ENCODE measurements at regions not wholly inside any gene's neighbourhood (a gene's known extent, or its start where the extent isn't known, plus 50 kb on each side); places are given as distances from the start of the nearest gene placed in this dataset.
"Not testable (repeated sequence)": the region's sequence is repeated elsewhere in the genome, so short reads cannot be mapped to it uniquely, and the experiment has no call there.

DNA sequence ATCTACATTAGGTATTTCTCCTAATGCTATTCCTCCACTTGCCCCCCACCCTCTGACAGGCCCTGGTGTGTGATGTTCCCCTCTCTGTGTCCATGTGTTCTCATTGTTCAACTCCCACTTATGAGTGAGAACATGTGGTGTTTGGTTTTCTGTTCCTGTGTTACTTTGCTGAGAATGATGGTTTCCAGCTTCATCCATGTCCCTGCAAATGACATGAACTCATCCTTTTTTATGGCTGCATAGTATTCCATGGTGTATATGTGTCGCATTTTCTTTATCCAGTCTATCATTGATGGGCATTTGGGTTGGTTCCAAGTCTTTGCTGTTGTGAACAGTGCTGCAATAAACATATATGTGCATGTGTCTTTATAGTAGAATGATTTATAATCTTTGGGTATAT lies 50.6 kb upstream of the GRHL3 start:
- not testable (repeated sequence) for DNase-seq

DNA sequence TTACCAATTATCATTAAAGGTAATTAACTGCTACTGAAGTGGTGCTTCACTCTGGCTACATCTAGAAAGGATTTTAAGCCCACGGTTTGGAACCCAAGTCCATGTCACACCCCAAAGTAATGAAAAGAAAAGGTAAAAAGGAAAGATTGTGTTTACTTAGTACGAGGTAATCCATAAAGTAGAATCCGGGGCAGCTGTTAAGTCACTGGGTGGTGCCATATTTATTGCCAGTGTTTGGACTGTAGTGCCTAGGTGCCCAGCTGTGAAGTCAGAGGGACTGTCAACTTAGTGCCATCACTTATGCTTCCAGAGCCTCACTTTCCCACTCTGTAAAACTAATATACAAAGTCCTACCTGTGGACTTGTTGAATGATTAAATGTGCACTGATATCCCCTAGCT lies 52.2 kb upstream of the GRHL3 start:
- DNase-seq, result no peak

DNA sequence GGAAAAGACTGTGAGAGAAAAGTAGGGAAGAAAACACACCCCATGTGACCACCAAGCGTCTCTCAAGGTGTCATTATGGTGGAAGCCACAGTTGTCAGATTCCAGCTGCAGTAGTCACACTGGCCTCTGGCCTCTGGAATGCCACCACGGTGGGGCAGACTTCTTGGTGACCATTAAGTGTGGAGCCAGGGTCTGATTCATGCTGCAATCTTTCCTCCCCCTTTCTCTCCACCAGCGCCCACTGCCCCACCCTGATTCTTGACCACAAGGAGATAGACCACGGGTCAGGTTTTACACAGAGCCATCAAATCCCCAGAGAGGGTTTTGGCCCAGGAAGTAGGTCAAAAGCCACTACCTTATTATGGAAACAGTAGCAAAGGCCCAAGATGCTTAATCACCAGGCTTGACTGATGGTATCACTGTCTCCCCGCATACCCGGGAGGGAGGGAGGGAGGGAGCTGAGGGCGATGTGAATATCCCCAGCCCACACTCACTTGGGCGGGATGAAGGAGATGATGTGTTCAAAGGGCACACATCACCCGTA lies 52.7 kb upstream of the GRHL3 start:
- DNase-seq, result no peak

DNA sequence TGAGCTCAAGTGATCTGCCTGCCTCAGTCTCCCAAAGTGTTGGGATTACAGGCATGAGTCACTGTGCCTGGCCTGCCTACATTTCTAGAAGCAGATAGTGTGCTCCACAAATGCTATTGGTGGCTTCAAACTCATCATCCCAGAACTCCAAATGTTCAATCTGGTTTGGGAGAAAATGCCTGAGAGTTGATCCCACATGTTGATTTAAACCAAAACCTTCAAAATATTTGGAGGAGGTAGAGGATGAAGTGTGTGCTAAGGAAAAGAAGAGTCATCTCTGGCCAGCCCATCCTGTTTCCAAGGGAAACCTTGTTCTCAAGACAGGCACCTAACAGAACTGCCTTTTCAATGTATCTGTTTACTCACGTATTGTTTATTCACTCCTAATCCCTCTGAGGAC lies 55.4 kb upstream of the GRHL3 start:
- DNase-seq, result no peak

DNA sequence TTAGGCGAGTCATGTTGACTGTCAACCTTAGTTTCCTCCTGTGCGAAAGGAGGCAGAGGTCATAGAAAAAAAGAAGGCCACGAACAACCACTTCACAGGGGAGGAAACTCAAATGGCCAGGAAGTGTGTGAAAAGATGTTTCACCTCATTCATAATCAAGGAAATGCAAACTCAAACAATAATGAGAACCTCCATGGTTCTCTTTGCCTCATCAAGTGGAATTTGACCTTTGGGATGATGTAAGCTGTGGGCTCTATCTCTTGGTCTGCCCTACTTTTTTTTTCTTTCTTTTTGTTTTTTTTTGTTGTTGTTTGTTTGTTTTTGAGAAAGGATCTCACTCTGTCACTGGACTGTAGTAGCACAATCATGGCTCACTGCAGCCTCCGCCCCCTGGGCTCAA lies 55.9 kb upstream of the GRHL3 start:
- no peak for DNase-seq

DNA sequence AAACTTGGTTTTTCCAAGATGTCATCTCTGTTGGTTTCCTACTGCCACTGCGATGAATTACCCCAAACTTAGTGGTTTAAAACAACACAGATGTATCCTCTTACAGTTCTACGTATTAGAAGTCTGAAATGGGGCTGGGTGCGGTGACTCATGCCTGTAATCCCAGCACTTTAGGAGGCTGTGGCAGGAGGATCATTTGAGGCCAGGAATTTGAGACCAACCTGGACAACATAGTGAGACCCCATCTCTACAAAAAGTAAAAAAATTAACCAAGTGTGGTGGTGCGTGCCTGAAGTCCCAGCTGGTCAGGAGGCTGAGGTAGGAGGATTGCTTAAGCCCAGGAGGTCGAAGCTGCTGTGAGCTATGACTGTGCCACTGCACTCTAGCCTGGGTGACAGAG lies 57.2 kb upstream of the GRHL3 start:
- no peak for DNase-seq

DNA sequence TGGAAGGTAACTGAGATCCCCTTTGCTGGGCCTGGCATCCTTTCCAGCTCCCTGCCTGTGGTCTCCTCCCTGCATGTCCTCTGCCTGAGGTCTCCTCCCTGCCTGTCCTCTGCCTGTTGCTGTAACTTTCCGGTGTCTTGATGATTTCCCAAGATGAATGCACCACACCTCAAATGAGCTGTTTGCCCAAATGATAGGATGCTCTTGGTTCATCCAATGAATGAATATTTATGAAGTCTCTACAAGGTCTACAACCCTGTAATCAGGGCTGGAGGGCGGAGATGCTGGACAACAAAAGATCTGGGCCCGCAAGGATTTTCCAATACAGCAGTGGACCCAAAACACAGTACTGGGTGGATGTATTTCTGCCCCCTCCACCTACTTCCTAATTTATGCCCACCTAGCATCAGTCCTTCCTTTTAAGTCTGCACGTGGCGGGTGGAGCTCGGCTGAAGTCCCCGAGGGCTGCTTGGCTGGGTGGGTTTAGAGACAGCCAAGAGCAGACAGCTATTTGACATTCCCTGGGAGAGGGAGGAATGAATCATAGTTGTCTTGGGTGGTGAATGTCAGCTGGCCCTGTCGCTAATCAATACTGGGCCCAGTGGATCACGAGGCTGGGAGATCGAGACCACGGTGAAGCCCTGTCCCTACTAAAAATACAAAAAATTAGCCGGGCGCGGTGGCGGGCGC lies 60.3 kb upstream of the GRHL3 start:
- DNase-seq, result no peak

DNA sequence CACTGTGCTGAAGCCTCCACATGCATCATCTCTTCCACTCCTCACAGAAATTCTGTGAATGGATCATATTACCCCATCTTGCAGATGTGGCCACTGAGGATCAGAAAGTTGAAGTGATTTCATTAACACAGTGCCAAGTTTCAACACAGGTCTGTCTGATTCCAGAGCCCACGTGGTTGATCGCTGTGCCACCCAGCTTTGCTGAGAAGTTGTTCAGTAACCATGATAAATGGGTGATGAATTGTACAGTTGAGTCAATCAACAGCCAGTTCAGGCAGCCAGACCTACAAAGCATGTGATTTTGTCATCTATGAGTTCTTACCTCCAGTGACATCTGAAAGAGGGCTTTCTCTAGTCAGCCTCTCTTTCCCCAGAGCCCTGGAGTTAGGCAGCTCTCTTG lies 61.8 kb upstream of the GRHL3 start:
- no peak for DNase-seq

DNA sequence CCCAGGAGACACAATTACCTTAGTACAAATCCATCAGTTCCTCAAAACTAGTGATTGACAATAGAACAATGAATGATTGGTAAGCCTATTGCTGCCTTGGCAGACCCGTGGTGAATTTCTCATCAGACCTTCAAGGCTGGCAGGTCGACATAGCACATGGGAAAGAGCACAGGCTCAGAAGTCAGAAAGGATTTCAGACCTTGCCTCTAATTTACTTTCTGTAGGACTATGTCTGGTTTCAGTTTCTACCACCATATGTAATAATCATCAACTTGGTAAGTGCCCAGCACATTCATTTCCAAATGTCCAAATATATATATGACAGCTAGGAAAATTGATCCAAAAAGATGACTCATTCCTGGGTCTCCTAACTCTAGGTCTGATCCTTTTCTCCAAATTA lies 62.5 kb upstream of the GRHL3 start:
- no peak for DNase-seq

DNA sequence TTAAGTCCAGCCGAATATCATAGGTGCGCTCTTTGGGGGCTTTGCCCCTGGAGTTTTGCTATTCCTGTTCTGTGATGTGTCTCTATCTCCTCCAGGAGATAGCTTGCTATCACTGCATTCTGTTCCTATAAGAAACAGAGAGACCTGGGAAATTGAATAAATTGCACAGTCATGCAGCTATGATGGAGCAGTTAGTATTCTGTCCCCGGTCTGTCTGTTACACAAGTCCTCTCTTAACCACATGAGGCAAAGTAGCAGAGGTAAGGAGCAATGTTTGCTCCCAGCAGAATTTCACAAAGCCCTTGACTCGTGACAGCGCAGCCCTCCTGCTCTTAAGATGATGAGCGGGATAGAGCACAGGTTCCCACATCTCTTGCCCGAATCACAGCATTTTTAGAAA lies 63.9 kb upstream of the GRHL3 start:
- peak; percentile 8 for DNase-seq

DNA sequence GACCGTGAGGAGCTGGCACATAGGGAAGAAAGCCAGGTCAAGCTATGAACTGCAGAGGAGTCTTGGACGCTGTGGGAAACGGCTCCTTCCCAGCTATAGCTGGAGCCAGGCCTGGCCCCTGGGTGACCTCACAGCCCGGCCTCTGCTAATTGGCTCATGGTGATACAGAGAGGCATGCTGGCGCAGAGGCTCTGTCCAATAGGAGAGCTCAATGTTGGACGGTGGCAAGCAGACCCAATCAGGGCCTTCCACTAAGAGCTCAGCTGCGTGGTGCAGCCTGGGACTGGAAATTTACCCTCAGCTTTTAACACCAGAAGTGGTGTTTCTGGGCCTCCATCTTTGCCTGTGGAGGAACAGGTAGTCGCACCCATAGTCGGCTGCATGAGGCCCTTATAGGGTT lies 64.4 kb upstream of the GRHL3 start:
- no peak for DNase-seq

DNA sequence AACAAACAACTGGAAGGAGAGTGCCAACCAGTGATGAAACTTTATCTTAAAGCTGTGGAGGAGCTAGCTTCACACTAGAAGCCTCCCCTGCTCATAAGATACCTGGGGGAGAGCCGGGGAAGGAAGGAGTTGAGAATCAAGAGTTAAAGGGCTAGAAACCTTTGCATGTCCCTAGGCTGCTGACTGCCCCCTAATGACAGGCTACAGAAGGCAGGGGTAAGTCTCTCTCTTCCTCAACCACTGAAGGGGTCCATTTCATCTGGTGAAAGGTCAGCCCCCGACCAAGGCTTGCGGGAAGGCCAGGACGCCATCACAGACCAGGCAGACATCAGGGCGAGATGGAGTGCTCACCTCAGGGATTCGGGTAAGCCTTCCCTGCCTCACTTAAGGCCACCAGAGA lies 65.6 kb upstream of the GRHL3 start:
- DNase-seq, result no peak

DNA sequence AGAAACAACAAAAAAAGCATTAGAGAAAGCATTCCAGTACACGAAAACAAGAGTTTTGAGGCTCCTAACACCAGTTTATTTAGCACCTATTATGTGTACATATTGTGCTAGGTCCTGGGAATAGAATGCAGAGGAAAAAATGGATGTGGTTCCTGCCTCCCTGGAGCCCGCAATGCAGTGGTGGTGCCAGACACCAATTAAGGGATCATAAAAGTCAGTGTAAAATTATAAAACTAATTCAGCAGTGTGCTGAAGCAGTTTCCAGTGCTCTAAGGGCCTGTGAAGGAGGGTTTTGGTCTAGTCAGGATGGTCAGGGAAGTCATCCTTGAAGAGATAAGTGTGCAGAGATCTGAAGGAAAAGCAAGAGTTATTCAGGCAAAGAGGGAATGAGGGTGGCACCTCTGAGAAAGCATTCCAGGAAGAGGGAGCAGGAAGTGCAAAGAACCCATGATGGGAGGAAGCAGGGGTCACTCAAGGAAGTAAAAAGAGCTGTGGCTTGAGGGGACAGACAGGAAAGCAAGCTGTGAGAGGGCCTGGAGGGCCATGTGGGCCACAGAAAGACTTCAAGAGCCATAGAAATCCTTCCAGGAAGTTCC lies 65.2 kb upstream of the IFNLR1 start:
- DNase-seq, result no peak

DNA sequence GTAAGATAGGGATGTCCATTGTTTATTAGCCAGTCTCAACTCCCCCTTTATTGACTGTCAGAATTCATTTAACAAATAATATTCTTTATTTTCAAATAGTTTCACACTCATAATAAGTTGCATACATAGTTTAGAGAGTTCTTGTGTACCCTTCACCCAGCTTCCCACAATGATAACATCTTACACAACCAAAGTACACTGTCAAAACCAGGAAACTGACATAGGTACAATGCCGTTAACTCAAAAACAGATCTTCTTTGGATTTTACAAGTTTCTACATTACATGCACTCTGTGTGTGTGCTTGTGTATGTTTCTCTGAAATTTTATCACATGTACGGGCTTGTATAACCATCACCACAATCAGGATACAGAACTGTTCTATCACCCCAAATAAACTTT lies 64.4 kb upstream of the IFNLR1 start:
- no peak for DNase-seq

DNA sequence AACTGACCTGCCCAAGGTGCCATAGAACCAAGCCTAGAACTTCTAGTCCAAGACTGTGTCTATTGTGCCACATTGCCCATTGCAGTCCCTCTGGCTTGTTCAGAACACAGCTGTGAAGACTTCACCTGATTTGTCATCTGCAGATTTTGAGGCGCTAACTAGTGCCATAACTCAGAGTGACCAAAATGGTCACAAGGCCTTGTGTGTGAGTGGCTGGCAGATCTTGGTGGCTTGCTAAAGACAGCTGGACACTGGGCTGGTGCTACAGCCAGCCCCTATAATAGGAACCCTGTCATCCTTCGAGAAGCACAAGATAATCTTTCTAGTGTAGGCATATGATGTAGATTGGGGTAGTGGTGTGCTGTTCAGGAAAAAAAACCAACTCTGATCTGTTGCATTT lies 63.7 kb upstream of the IFNLR1 start:
- no peak for DNase-seq

DNA sequence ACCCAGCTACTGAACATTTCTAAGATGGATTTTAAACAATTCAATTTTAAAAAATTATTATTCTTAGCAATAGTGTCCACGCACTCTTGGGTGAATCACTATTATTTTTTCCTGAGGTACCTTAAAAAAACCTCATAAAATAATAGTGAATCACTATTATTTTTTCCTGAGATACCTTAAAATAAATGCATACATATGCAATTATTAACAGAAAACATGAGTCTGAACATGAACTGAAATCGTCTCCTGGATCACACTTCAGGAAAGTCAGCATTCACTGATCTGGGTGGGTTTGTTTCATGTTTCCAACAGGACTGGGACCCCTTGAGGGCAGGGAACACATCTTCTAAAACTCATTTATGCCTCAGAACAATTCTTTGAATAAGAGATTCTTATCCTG lies 63.1 kb upstream of the IFNLR1 start:
- DNase-seq, result no peak

DNA sequence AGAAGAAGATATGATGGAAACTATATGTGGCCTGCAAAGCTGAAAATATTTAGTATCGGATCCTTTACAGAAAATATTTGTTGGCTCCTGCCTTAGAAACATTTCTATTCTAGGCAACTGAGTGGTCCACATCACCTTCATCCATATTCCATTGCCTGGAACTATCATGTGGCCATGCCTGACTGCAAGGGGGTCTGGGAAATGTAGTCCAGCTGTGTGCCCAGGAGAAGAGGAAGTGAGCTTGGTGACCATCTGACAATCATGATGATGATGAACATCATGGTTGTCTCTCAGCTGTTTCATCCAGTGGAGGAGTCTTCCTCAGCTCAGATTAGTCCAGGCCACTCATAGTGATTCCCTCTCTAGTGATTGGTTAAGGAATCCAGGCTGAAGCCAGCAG lies 61.8 kb upstream of the IFNLR1 start:
- DNase-seq, result no peak

DNA sequence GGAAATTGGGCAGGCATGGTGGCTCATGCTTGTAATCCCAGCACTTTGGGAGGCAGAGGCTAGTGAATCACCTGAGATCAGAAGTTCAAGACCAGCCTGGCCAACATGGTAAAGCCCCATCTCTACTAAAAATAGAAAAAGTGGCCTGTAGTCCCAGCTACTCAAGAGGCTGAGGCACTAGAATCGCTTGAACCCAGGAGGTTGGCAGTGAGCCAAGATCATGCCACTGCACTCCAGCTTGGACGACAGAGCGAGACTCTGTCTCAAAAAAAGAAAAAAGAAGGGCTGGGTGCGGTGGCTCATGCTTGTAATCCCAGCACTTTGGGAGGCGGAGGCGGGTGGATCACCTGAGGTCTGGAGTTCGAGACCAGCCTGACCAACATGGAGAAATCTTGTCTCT lies 60.2 kb upstream of the IFNLR1 start:
- DNase-seq, result not testable (repeated sequence)

DNA sequence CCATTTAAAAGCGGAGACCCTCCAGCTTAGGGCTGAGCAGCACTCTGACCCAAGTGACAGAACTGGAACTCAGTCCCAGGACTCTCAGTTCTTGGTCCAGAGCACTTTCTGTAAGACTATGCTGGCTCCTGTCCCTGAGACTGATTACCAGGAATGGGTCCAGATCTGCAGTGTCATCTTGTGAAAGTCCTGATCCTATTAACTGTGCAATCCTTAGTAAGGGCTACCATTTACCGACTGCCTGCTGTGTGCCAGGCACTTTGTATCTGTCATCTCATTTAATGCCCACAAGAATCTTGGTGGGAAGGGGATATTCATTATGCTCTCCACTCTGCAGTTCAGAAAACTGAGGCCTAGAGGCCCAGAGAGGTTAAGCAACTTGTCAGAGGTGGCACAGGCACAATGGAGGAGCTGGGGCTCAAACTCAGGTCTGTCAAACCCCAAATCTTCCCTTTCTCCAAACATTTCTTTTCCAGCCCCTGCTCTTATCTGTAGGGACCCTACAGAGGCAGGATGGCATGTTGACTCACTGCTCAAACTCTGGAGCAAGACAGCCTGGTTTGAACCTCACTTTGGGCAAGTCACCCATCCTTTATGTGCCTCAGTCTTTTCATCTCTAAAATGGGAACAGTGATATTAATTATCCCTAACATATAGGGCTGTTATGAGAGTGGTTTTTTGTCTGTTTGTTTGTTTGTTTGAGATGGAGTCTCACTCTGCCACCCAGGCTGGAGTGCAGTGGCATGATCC lies 57.6 kb upstream of the IFNLR1 start:
- DNase-seq, result no peak

DNA sequence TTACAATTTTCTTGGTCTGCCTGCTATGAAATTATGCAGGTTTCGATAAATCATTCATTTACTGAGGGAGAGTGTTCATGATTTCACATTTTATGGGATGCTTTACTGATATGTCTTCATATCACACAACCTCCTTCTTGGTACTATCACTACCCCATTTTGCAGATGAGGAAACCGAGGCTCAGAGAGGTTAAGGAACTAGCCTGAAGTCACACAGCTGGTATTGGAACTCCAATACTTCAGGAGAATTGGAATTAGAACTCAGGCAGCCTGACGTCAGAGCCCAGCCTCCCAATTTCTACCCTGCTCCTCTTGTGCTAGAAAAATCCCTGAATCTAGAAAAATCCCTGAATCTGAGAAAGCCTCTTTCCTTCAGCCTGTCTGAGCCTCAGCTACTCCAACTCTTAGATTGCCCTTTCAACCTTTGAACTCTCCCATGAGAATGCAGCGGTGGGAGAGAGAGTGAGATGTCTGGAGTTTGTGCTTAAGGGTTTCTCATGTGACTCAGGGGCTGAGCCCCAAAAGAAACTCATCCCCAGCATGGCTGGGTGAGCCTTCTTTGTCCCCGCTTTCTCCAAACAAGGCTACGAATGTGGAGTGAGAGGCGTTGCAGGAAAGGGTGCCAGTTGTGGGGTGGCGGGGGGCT lies 50.8 kb upstream of the IFNLR1 start:
- no peak for DNase-seq

DNA sequence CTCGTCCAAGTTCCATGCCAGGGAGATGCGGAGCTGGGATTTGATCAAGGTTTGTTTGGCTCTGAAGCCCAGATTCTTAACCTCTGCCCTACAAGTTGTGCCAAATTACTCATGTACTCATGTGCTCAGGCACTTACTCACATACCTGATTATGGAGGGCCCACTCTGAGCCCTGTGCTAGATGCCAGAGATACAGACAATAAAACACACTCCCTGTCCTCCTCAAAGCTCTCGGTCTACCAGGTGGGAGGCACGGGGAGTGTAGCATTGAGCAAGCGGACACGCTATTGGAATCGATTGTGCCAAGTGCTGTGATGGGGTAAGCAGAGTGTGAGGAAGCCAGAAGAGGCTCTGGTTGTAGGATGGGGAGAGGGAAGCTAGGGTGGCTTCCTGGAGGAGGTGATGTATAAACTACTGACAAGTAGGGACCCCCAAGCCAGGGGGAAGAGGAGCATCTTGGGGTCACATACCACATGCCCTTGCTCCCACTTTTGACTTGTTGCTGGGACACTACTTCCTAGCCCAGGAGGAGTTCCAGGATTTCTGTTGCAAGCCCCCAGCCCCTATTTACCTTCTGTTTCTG lies 49.8 kb upstream of the IFNLR1 start:
- no peak for DNase-seq
